Kidney (tissue), 13 donors: ENCODE measurements at regions not wholly inside any gene's neighbourhood (a gene's known extent, or its start where the extent isn't known, plus 50 kb on each side); places are given as distances from the start of the nearest gene placed in this dataset.

Experiments used
- DNase-seq, 5 donors: peaks; one replicate each; pipeline ENCODE4 v3.0.0-alpha.2; 2013 to 2020
- FAIRE-seq: peaks from 2 replicates; lab custom pipeline; 2012; peaks lifted over from hg19 to GRCh38; lab: Jason Lieb, UNC
- H3K27ac ChIP-seq, 2 donors: one replicate each; pipeline ENCODE4 v1.7.0; 2013; ENCODE audit warnings: low read depth in 2 of 2, low read length in 2 of 2, inconsistent platforms in 1 of 2
- H3K27me3 ChIP-seq: one replicate; pipeline ENCODE4 v1.7.1; 2013; ENCODE audit warnings: low read length, inconsistent platforms; ENCODE audit not compliant: control insufficient read depth, insufficient read depth
- H3K36me3 ChIP-seq, 3 donors: one replicate each; pipeline versions ENCODE4 v1.7.0 to v1.7.1; 2013; ENCODE audit warnings: low read length in 3 of 3, control low read depth in 1 of 3, inconsistent platforms in 1 of 3; ENCODE audit not compliant: insufficient read depth in 3 of 3, control insufficient read depth in 2 of 3
- H3K4me1 ChIP-seq, 3 donors: one replicate each; pipeline versions ENCODE4 v1.7.0 to v1.7.1; 2013; ENCODE audit warnings: low read length in 3 of 3, inconsistent platforms in 1 of 3, low read depth in 1 of 3; ENCODE audit not compliant: control insufficient read depth in 2 of 3, insufficient read depth in 2 of 3
- H3K4me3 ChIP-seq, 3 donors: one replicate each; pipeline versions ENCODE4 v1.7.0 to v1.8.1; 2013; ENCODE audit warnings: low read length in 3 of 3, control low read depth in 1 of 3, inconsistent platforms in 1 of 3
- H3K9ac ChIP-seq, 3 donors: one replicate each; pipeline versions ENCODE4 v1.7.0 to v1.7.1; 2013; ENCODE audit warnings: low read length in 3 of 3, control low read depth in 1 of 3, inconsistent platforms in 1 of 3
- H3K9me3 ChIP-seq, 3 donors: one replicate each; pipeline versions ENCODE4 v1.7.0 to v1.7.1; 2013; ENCODE audit warnings: low read length in 3 of 3, control low read depth in 1 of 3, inconsistent platforms in 1 of 3; ENCODE audit not compliant: control insufficient read depth in 2 of 3, insufficient read depth in 1 of 3
- intact Hi-C: fragments of 100-400 bp; cut with DNase I; formaldehyde crosslinking; loops from one replicate; pipeline ENCODE4 v1.11.1; 2022
- TF ChIP-seq, protein P1 (sequence below): IDR thresholded peaks from 3 replicates; pipeline ENCODE4 v1.5.1; 2012; ENCODE audit warnings: mild to moderate bottlenecking, moderate library complexity, borderline replicate concordance; ENCODE audit not compliant: insufficient read depth; ENCODE audit errors: extremely low read depth
- donor health status: control.
- donor health status: control.
- donor health status: control.
- donor health status: control.
- donor health status: control.
- donor health status: DM: yes; HTN: yes; CAD: no.
- donor health status: Normal renal cell carcinoma (clear cell type).

DNA sequence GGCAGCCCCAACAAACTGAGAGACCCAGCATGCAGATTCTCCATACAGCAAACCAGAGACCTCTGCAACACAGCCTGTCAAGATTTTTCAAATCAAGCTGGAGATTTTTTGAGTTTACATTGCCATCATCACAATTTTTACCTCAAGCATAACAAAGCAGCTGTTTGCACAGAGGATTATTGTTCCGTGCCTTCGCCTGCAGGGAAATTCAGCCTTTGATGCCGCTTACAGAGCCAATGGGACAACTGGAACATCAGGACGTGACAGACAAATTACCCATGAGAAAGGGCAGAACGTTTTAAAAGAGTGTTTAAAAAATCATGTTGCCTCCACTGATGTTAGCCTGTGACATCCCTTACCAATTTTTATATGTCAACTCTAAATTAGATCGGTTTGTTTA, 363.7 kb downstream of the FBXW7 start:
- Histone ChIP-seq H3K27ac (no peak overlapping the region), H3K9ac (no peak overlapping the region), H3K9me3 (no peaks in the 10 kb centered on the region), H3K4me3 (no peak overlapping the region), H3K36me3 (no peaks in the 10 kb centered on the region), H3K27me3 (no peaks in the 10 kb centered on the region), H3K4me1 (no peaks in the 10 kb centered on the region)
- TF ChIP-seq, protein P1, sequence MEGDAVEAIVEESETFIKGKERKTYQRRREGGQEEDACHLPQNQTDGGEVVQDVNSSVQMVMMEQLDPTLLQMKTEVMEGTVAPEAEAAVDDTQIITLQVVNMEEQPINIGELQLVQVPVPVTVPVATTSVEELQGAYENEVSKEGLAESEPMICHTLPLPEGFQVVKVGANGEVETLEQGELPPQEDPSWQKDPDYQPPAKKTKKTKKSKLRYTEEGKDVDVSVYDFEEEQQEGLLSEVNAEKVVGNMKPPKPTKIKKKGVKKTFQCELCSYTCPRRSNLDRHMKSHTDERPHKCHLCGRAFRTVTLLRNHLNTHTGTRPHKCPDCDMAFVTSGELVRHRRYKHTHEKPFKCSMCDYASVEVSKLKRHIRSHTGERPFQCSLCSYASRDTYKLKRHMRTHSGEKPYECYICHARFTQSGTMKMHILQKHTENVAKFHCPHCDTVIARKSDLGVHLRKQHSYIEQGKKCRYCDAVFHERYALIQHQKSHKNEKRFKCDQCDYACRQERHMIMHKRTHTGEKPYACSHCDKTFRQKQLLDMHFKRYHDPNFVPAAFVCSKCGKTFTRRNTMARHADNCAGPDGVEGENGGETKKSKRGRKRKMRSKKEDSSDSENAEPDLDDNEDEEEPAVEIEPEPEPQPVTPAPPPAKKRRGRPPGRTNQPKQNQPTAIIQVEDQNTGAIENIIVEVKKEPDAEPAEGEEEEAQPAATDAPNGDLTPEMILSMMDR: no peak
- no peak for DNase-seq
- FAIRE-seq: no peak
- intact Hi-C loops: no loop called here

DNA sequence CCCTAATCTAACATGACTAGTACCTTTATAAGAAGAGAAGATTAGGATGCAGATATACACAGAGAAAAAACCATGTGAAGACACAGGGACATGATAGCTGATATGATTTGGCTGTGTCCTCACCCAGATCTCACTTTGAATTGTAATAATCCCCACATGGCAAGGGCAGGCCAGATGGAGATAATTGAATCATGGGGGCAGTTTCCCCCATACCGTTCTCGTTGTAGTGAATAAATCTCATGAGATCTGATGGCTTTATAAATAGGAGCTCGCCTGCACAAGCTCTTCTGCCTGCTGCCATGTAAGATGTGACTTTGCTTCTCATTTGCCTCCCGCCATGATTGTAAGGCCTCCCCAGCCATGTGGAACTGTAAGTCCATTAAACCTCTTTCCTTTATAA, 364.3 kb downstream of the FBXW7 start:
- no peaks in the 10 kb centered on the region for H3K4me1 ChIP-seq
- TF ChIP-seq, protein P1: no peak
- H3K27ac ChIP-seq: no peak overlapping the region
- H3K4me3 ChIP-seq: no peak overlapping the region
- DNase-seq: no peak
- H3K9me3 ChIP-seq: no peaks in the 10 kb centered on the region
- intact Hi-C loops: no loop called here
- no peaks in the 10 kb centered on the region for H3K27me3 ChIP-seq
- no peaks in the 10 kb centered on the region for H3K36me3 ChIP-seq
- no peak overlapping the region for H3K9ac ChIP-seq
- FAIRE-seq: no peak

DNA sequence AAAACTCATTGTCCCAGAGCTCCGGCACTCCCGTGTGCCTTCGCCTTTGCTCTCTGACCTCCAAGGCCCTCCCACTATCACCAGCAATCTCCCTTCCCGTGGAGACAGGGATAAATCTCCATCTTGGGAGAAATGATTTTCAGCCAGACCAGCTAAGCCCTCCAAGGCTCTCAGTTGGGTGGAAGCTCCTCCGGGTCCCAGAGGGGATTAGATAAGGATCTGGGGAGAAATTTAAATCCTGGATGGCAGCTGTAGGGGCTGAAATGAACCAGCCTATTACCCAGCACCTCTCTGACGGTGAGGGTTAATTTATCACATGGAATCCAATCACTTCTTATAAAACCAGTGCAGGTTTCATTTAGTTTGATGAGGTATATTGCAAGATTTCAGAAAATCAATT, 366.2 kb downstream of the FBXW7 start:
- Histone ChIP-seq H3K4me1 (no peaks in the 10 kb centered on the region), H3K9me3 (no peaks in the 10 kb centered on the region), H3K4me3 (no peak overlapping the region), H3K27ac (no peak overlapping the region), H3K9ac (no peak overlapping the region), H3K36me3 (no peaks in the 10 kb centered on the region), H3K27me3 (no peaks in the 10 kb centered on the region)
- TF ChIP-seq, protein P1: no peak
- intact Hi-C loops: no loop called here
- no peak for FAIRE-seq
- DNase-seq: no peak

DNA sequence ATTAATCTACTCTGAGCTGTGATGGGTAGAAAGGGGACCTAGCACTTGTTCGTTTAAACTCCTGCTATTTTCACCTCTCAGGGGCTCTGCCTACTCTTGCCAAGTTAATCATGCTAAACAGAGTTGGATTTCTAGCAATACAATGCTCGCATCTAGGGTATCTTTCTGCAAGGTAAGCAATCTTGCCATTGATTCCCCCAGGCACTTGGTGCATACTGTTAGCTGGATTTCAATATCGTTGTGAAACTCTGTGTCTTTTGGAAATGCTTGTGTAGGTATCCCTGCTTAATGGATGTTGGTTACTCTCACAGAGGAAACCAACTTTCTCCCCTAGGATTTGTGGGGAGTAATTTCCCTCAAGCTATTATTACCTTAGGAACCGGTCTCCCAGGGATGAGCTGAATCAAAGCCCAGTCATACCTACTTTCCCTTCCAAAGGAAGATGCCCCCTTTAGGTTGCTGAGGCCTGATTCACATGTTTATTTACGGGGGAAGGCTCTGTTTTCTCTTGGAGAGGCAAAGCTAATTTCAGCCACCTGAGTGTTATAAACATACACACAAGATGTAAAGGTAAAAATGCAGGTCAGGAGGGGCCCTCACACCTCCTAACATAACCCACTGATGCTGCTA, 366.8 kb downstream of the FBXW7 start:
- no peak overlapping the region for H3K9ac ChIP-seq
- no peak overlapping the region for H3K4me3 ChIP-seq
- DNase-seq (no peak), FAIRE-seq (no peak)
- H3K27me3 ChIP-seq: no peaks in the 10 kb centered on the region
- intact Hi-C loops: no loop called here
- H3K36me3 ChIP-seq: no peaks in the 10 kb centered on the region
- no peaks in the 10 kb centered on the region for H3K9me3 ChIP-seq
- no peaks in the 10 kb centered on the region for H3K4me1 ChIP-seq
- TF ChIP-seq, protein P1: no peak
- no peak overlapping the region for H3K27ac ChIP-seq
